MM.1S (cell line): ENCODE measurements at regions not wholly inside any gene's neighbourhood (a gene's known extent, or its start where the extent isn't known, plus 50 kb on each side); places are given as distances from the start of the nearest gene placed in this dataset.

Source experiments
- CTCF ChIP-seq: fragments of 300-600 bp; sonication (generic); IDR thresholded peaks from 2 replicates; pipeline ENCODE4 v1.5.1; 2016; ENCODE audit warnings: antibody characterized with exemption, low read length, mixed read lengths
- EZH2 ChIP-seq: fragments of 300-600 bp; sonication (generic); optimal IDR thresholded peaks from 2 replicates; pipeline ENCODE3; 2017; ENCODE audit warnings: low read depth, mild to moderate bottlenecking, antibody characterized with exemption, low read length, mixed read lengths

DNA sequence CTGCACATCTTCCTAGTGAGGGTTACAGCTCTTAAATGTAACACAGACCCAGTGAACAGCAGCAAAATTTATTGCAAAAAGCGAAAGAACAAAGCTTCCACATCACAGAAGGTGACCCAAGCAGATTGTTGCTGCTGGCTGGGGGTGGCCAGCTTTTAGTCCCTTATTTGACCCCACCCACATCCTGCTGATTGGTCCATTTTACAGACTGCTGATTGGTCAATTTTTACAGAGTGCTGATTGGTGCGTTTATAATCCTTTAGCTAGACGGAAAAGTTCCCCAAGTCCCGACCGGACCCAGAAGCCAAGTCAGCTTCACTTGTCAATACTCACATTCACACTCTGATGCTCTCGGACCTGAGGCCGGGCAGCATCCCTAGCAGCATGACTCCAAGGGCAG lies 154.5 kb upstream of the ATP10A start:
- TF ChIP-seq CTCF (no peak), EZH2 (no peak)
